ENCODE measurements at regions not wholly inside any gene's neighbourhood (a gene's known extent, or its start where the extent isn't known, plus 50 kb on each side); places are given as distances from the start of the nearest gene placed in this dataset.

DNA sequence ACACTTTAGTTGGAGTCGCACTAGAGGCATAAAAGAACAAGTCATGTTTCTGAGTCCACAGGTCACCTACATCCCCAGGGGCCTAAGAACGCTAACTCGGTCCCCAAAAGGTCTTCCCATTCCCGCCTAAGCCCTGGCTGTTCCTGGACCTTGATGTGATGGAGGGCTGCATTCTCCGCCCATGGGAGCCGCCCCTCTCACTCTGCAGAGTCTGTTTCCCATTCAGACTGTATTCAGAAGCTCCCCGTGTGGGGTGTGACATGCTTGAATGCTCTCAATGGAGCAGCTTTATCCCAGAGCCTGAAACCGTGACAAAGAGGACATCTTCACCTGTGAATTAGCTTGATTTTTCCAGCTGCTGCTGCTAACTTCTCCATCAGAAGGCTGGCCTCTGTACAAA is 319.0 kb upstream of the KLHL29 start:
- no peaks in the 10 kb centered on the region for H3K27me3 ChIP-seq
- H3K4me3 ChIP-seq = no peak overlapping the region
- intact Hi-C loops (cut with DNase I; ENCODE audit: low total_unique reads) = no loop called here
- TF ChIP-seq POLR2A (IDR thresholded peaks at IDR 0.05) = no peak
- TF ChIP-seq, protein P1, sequence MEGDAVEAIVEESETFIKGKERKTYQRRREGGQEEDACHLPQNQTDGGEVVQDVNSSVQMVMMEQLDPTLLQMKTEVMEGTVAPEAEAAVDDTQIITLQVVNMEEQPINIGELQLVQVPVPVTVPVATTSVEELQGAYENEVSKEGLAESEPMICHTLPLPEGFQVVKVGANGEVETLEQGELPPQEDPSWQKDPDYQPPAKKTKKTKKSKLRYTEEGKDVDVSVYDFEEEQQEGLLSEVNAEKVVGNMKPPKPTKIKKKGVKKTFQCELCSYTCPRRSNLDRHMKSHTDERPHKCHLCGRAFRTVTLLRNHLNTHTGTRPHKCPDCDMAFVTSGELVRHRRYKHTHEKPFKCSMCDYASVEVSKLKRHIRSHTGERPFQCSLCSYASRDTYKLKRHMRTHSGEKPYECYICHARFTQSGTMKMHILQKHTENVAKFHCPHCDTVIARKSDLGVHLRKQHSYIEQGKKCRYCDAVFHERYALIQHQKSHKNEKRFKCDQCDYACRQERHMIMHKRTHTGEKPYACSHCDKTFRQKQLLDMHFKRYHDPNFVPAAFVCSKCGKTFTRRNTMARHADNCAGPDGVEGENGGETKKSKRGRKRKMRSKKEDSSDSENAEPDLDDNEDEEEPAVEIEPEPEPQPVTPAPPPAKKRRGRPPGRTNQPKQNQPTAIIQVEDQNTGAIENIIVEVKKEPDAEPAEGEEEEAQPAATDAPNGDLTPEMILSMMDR (IDR thresholded peaks at IDR 0.05) = no peak
- no peaks in the 10 kb centered on the region for H3K36me3 ChIP-seq (ENCODE audit: low read depth, missing control alignments)
- no peak overlapping the region for H3K27ac ChIP-seq
- 85 to 88% methylated on average over 8 of the region's 8 CpGs for WGBS, 2 donors
- no peak for DNase-seq
- no peaks in the 10 kb centered on the region for H3K9me3 ChIP-seq
- H3K4me1 ChIP-seq = no peaks in the 10 kb centered on the region

DNA sequence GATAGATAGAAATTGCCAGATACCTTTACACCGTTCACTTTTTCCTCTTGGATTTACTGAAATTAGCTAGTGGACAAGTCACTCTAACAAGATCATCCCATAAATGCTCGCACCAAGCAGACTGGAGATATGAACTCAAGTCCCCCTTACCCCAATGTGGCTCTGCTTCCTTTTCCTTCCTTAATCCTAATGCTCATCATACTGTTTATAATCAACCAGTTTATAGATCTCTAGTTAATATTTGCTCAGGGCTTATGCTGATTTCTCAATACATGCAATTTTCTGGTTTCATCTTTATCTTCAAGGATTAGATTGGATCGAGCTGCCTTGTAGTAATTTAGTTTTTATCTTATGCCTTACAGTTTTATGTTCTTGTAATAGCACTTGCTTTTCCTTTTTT is 318.3 kb upstream of the KLHL29 start:
- Histone ChIP-seq H3K36me3 (ENCODE audit: low read depth, missing control alignments) (no peaks in the 10 kb centered on the region), H3K4me3 (no peak overlapping the region), H3K27ac (no peak overlapping the region), H3K9me3 (no peaks in the 10 kb centered on the region), H3K27me3 (no peaks in the 10 kb centered on the region), H3K4me1 (no peaks in the 10 kb centered on the region)
- intact Hi-C loops (cut with DNase I; ENCODE audit: low total_unique reads) = no loop called here
- TF ChIP-seq POLR2A (IDR thresholded peaks at IDR 0.05) = no peak
- TF ChIP-seq, protein P1 (IDR thresholded peaks at IDR 0.05) = no peak
- WGBS, 2 donors = 80 to 81% methylated on average over 3 of the region's 3 CpGs
- DNase-seq = no peak

GRCh38 chr2:23069156-23069555 is 315.8 kb upstream of the KLHL29 start:
- TF ChIP-seq POLR2A (IDR thresholded peaks at IDR 0.05) = no peak
- TF ChIP-seq, protein P1 (IDR thresholded peaks at IDR 0.05) = no peak
- intact Hi-C loops (cut with DNase I; ENCODE audit: low total_unique reads) = no loop called here
- Histone ChIP-seq H3K4me3 (no peak overlapping the region), H3K9me3 (no peaks in the 10 kb centered on the region), H3K27me3 (no peaks in the 10 kb centered on the region), H3K36me3 (ENCODE audit: low read depth, missing control alignments) (no peaks in the 10 kb centered on the region), H3K4me1 (no peaks in the 10 kb centered on the region), H3K27ac (no peak overlapping the region)
- no peak for DNase-seq
- 95% methylated on average over 2 to 3 of the region's 3 CpGs for WGBS, 2 donors

- Histone ChIP-seq H3K27ac (no peak overlapping the region), H3K9me3 (no peaks in the 10 kb centered on the region), H3K4me1 (no peaks in the 10 kb centered on the region), H3K36me3 (ENCODE audit: low read depth, missing control alignments) (no peaks in the 10 kb centered on the region), H3K4me3 (no peak overlapping the region), H3K27me3 (no peaks in the 10 kb centered on the region)
- no peak for DNase-seq
- intact Hi-C loops (cut with DNase I; ENCODE audit: low total_unique reads) = no loop called here
- no peak for TF ChIP-seq POLR2A (IDR thresholded peaks at IDR 0.05)
- TF ChIP-seq, protein P1 (IDR thresholded peaks at IDR 0.05) = no peak
- WGBS, 2 donors = 82 to 87% methylated on average over 3 of the region's 3 CpGs
Observed at GRCh38 chr2:23069923-23070322, 315.1 kb upstream of the KLHL29 start.

DNA sequence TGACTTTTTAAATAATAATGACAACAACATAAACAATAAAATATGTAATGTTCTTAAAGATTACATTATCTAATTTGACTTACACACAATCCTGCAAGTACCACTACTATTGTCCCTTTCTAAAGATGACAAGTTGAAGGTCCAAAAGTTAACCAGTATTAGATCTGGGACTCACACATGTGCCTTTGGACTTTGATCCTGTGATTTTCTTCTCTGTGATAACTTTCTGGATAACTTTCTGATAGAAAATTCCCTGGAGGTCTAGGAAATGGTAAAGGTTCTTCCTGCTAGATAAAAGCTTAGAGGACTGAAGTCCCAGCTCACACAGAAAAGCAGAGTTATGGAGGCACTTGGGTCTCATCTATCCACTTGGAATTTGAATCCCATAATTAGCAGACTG is 311.9 kb upstream of the KLHL29 start:
- no peak for TF ChIP-seq POLR2A (IDR thresholded peaks at IDR 0.05)
- TF ChIP-seq, protein P1 (IDR thresholded peaks at IDR 0.05) = no peak
- Histone ChIP-seq H3K9me3 (no peaks in the 10 kb centered on the region), H3K27ac (no peak overlapping the region), H3K36me3 (ENCODE audit: low read depth, missing control alignments) (no peaks in the 10 kb centered on the region), H3K27me3 (no peaks in the 10 kb centered on the region), H3K4me1 (no peaks in the 10 kb centered on the region), H3K4me3 (no peak overlapping the region)
- no peak for DNase-seq
- intact Hi-C loops (cut with DNase I; ENCODE audit: low total_unique reads) = no loop called here

Measured in testis (tissue), 2 donors.